ENCODE measurements at regions not wholly inside any gene's neighbourhood (a gene's known extent, or its start where the extent isn't known, plus 50 kb on each side); places are given as distances from the start of the nearest gene placed in this dataset.

DNA sequence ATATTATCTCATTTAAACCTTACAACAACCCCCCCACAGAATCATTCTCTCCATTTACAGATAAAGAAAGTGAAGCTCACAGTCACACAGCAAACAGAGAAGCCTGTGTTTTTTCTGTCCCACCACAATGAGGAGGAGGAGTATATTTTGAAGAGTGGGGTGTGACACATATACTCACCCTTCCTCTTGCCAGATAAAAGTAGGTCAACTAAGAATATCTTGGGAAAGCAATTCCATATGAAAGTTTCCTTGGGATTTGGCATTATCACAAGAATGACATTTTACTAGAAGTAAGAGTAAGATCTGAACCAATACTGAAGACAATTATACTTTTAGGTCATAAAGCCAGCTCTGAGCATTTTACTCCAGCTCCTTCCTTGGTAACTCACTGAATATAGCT lies 287.5 kb upstream of the HTR2A start (continued):
- TF ChIP-seq ZNF184 (tag by site-specific recombination; IDR thresholded peaks at IDR 0.05), result no peak
- TF ChIP-seq ZNF248 (tag by site-specific recombination; IDR thresholded peaks at IDR 0.05), result no peak
- no peak for TF ChIP-seq EGR2 (tag by site-specific recombination; IDR thresholded peaks at IDR 0.05; ENCODE audit: low read depth)
- TF ChIP-seq ZNF221 (tag by site-specific recombination; IDR thresholded peaks at IDR 0.05; ENCODE audit: borderline replicate concordance), result no peak

DNA sequence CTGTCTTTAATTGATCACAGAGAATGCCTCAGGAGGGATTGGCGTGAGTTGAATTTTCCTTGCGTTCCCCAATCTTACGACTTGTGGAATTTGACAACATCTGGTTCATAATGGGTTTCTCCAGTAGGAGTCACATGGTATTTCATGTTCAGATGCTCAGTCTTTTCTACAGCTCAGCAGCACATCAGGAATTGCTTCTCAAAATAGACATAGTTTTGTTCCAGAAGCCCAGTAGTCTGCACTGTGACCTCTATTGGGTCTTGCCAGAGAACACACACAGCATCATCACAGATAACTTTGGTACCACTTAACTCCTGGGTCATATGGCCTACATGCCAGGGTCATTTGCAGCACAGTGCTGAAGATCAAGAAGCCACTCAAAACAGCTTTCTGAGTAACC lies 282.5 kb upstream of the HTR2A start:
- no peaks in the 10 kb centered on the region for H3K9me3 ChIP-seq (ENCODE audit: control insufficient read depth, insufficient read depth, low read depth, low read length)
- no peaks in the 10 kb centered on the region for H3K36me3 ChIP-seq (ENCODE audit: control insufficient read depth in 2 of 2, insufficient read depth in 1 of 2, low read length in 2 of 2)
- H3K4me3 ChIP-seq (ENCODE audit: low read depth, low read length), result no peak overlapping the region
- CTCF ChIA-PET, result no interaction called here
- TF ChIP-seq ZNF473 (tag by site-specific recombination; IDR thresholded peaks at IDR 0.05) (no peak), ZNF629 (tag by site-specific recombination; IDR thresholded peaks at IDR 0.05) (no peak), ZNF37A (tag by site-specific recombination; IDR thresholded peaks at IDR 0.05) (no peak), ZNF248 (tag by site-specific recombination; IDR thresholded peaks at IDR 0.05) (no peak), HOXC10 (CRISPR knock-in tag; IDR thresholded peaks at IDR 0.05) (no peak), ZNF292 (tag by site-specific recombination; IDR thresholded peaks at IDR 0.05; ENCODE audit: borderline replicate concordance, low read depth) (no peak), ZNF335 (tag by site-specific recombination; conservative IDR thresholded peaks at IDR 0.05) (no peak), ZNF266 (tag by site-specific recombination; IDR thresholded peaks at IDR 0.05; ENCODE audit: low read depth) (no peak), ZNF366 (tag by site-specific recombination; conservative IDR thresholded peaks at IDR 0.05) (no peak), ZNF549 (tag by site-specific recombination; IDR thresholded peaks at IDR 0.05) (no peak), ZNF138 (tag by site-specific recombination; IDR thresholded peaks at IDR 0.05; ENCODE audit: borderline replicate concordance) (no peak), ZNF600 (tag by site-specific recombination; IDR thresholded peaks at IDR 0.05) (no peak), ZNF404 (tag by site-specific recombination; IDR thresholded peaks at IDR 0.05) (no peak)
- TF ChIP-seq, protein P1, sequence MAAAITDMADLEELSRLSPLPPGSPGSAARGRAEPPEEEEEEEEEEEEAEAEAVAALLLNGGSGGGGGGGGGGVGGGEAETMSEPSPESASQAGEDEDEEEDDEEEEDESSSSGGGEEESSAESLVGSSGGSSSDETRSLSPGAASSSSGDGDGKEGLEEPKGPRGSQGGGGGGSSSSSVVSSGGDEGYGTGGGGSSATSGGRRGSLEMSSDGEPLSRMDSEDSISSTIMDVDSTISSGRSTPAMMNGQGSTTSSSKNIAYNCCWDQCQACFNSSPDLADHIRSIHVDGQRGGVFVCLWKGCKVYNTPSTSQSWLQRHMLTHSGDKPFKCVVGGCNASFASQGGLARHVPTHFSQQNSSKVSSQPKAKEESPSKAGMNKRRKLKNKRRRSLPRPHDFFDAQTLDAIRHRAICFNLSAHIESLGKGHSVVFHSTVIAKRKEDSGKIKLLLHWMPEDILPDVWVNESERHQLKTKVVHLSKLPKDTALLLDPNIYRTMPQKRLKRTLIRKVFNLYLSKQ (tag by site-specific recombination; IDR thresholded peaks at IDR 0.05; ENCODE audit: borderline replicate concordance), result no peak
- TF ChIP-seq, protein P2, sequence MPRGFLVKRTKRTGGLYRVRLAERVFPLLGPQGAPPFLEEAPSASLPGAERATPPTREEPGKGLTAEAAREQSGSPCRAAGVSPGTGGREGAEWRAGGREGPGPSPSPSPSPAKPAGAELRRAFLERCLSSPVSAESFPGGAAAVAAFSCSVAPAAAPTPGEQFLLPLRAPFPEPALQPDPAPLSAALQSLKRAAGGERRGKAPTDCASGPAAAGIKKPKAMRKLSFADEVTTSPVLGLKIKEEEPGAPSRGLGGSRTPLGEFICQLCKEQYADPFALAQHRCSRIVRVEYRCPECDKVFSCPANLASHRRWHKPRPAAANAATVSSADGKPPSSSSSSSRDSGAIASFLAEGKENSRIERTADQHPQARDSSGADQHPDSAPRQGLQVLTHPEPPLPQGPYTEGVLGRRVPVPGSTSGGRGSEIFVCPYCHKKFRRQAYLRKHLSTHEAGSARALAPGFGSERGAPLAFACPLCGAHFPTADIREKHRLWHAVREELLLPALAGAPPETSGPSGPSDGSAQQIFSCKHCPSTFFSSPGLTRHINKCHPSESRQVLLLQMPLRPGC (tag by site-specific recombination; IDR thresholded peaks at IDR 0.05), result no peak
- TF ChIP-seq, protein P3, sequence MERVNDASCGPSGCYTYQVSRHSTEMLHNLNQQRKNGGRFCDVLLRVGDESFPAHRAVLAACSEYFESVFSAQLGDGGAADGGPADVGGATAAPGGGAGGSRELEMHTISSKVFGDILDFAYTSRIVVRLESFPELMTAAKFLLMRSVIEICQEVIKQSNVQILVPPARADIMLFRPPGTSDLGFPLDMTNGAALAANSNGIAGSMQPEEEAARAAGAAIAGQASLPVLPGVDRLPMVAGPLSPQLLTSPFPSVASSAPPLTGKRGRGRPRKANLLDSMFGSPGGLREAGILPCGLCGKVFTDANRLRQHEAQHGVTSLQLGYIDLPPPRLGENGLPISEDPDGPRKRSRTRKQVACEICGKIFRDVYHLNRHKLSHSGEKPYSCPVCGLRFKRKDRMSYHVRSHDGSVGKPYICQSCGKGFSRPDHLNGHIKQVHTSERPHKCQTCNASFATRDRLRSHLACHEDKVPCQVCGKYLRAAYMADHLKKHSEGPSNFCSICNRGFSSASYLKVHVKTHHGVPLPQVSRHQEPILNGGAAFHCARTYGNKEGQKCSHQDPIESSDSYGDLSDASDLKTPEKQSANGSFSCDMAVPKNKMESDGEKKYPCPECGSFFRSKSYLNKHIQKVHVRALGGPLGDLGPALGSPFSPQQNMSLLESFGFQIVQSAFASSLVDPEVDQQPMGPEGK (tag by site-specific recombination; IDR thresholded peaks at IDR 0.05), result no peak
- TF ChIP-seq, protein P4, sequence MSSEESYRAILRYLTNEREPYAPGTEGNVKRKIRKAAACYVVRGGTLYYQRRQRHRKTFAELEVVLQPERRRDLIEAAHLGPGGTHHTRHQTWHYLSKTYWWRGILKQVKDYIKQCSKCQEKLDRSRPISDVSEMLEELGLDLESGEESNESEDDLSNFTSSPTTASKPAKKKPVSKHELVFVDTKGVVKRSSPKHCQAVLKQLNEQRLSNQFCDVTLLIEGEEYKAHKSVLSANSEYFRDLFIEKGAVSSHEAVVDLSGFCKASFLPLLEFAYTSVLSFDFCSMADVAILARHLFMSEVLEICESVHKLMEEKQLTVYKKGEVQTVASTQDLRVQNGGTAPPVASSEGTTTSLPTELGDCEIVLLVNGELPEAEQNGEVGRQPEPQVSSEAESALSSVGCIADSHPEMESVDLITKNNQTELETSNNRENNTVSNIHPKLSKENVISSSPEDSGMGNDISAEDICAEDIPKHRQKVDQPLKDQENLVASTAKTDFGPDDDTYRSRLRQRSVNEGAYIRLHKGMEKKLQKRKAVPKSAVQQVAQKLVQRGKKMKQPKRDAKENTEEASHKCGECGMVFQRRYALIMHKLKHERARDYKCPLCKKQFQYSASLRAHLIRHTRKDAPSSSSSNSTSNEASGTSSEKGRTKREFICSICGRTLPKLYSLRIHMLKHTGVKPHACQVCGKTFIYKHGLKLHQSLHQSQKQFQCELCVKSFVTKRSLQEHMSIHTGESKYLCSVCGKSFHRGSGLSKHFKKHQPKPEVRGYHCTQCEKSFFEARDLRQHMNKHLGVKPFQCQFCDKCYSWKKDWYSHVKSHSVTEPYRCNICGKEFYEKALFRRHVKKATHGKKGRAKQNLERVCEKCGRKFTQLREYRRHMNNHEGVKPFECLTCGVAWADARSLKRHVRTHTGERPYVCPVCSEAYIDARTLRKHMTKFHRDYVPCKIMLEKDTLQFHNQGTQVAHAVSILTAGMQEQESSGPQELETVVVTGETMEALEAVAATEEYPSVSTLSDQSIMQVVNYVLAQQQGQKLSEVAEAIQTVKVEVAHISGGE (tag by site-specific recombination; conservative IDR thresholded peaks at IDR 0.05; ENCODE audit: low read depth), result no peak
- TF ChIP-seq, protein P5, sequence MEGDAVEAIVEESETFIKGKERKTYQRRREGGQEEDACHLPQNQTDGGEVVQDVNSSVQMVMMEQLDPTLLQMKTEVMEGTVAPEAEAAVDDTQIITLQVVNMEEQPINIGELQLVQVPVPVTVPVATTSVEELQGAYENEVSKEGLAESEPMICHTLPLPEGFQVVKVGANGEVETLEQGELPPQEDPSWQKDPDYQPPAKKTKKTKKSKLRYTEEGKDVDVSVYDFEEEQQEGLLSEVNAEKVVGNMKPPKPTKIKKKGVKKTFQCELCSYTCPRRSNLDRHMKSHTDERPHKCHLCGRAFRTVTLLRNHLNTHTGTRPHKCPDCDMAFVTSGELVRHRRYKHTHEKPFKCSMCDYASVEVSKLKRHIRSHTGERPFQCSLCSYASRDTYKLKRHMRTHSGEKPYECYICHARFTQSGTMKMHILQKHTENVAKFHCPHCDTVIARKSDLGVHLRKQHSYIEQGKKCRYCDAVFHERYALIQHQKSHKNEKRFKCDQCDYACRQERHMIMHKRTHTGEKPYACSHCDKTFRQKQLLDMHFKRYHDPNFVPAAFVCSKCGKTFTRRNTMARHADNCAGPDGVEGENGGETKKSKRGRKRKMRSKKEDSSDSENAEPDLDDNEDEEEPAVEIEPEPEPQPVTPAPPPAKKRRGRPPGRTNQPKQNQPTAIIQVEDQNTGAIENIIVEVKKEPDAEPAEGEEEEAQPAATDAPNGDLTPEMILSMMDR (tag by site-specific recombination; IDR thresholded peaks at IDR 0.05), result no peak
- TF ChIP-seq, protein P6, sequence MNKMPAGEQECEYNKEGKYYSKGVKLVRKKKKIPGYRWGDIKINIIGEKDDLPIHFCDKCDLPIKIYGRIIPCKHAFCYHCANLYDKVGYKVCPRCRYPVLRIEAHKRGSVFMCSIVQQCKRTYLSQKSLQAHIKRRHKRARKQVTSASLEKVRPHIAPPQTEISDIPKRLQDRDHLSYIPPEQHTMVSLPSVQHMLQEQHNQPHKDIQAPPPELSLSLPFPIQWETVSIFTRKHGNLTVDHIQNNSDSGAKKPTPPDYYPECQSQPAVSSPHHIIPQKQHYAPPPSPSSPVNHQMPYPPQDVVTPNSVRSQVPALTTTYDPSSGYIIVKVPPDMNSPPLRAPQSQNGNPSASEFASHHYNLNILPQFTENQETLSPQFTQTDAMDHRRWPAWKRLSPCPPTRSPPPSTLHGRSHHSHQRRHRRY (tag by site-specific recombination; IDR thresholded peaks at IDR 0.05), result no peak
- POLR2A ChIA-PET, result no interaction called here
- no peaks in the 10 kb centered on the region for H3K4me1 ChIP-seq (ENCODE audit: control insufficient read depth, insufficient read depth, low read length)
- no peak overlapping the region for H3K27ac ChIP-seq (ENCODE audit: extremely low read depth, low read depth, low read length)
